Left lung (tissue), 4 donors: ENCODE measurements at regions not wholly inside any gene's neighbourhood (a gene's known extent, or its start where the extent isn't known, plus 50 kb on each side); places are given as distances from the start of the nearest gene placed in this dataset.

ENCODE experiments used
- ATAC-seq: fragments of 200-7000 bp; cut with Tn5 transposase; one replicate; pipeline ENCODE4 v1.9.1; 2020; ENCODE audit warnings: moderate library complexity
- DNase-seq, 4 donors: peaks; one replicate each; pipeline ENCODE4 v3.0.0-alpha.2; 2013 to 2020
- H3K27ac ChIP-seq, 2 donors: fragments of 200-600 bp; sonication (generic) in 1 of 2; one replicate each; pipeline versions ENCODE4 v1.5.0 to v1.8.0; 2020 to 2021
- H3K27me3 ChIP-seq, 2 donors: fragments of 200-600 bp; sonication (generic) in 1 of 2; one replicate each; pipeline versions ENCODE4 v1.5.0 to v1.8.0; 2020 to 2021
- H3K36me3 ChIP-seq, 2 donors: fragments of 200-600 bp; sonication (generic) in 1 of 2; one replicate each; pipeline versions ENCODE4 v1.5.0 to v1.8.0; 2020 to 2021
- H3K4me1 ChIP-seq, 2 donors: fragments of 200-600 bp; one replicate each; pipeline ENCODE4 v1.8.0; 2021
- H3K4me3 ChIP-seq, 2 donors: fragments of 200-600 bp; sonication (generic) in 1 of 2; one replicate each; pipeline versions ENCODE4 v1.5.0 to v1.8.0; 2020 to 2021; ENCODE audit warnings: mild to moderate bottlenecking in 1 of 2
- H3K9me3 ChIP-seq, 2 donors: fragments of 200-600 bp; sonication (generic) in 1 of 2; one replicate each; pipeline versions ENCODE4 v1.5.0 to v1.8.0; 2020 to 2021
- intact Hi-C, 2 donors: fragments of 100-400 bp; cut with DNase I; formaldehyde crosslinking; loops; one replicate each; pipeline versions ENCODE4 v1.11.2 to v1.14.2; 2022
- TF ChIP-seq, protein P1 (sequence below), 2 donors: fragments of 200-600 bp; sonication (generic) in 1 of 2; IDR thresholded peaks; one replicate each; pipeline versions ENCODE4 v1.5.0 to v1.8.0; 2021; ENCODE audit warnings: antibody characterized with exemption in 2 of 2
- donor health status: DM: no; HTN: yes; CAD: no.
- donor health status: DM: no; HTN: no; CAD: no.

GRCh38 chr15:99447497-99448371 lies 118.0 kb upstream of the MEF2A start:
- Histone ChIP-seq H3K27ac (no peak overlapping the region), H3K9me3 (no peaks in the 10 kb centered on the region), H3K27me3 (peaks cover 0 to 11% of the 10 kb centered on the region in 2 donors), H3K36me3 (no peaks in the 10 kb centered on the region), H3K4me3 (no peak overlapping the region), H3K4me1 (peaks cover 10 to 42% of the 10 kb centered on the region in 2 donors)
- no peak for ATAC-seq
- intact Hi-C loops = no loop called here
- peak in 1 of 4 donors; percentile 57 for DNase-seq
- TF ChIP-seq, protein P1, sequence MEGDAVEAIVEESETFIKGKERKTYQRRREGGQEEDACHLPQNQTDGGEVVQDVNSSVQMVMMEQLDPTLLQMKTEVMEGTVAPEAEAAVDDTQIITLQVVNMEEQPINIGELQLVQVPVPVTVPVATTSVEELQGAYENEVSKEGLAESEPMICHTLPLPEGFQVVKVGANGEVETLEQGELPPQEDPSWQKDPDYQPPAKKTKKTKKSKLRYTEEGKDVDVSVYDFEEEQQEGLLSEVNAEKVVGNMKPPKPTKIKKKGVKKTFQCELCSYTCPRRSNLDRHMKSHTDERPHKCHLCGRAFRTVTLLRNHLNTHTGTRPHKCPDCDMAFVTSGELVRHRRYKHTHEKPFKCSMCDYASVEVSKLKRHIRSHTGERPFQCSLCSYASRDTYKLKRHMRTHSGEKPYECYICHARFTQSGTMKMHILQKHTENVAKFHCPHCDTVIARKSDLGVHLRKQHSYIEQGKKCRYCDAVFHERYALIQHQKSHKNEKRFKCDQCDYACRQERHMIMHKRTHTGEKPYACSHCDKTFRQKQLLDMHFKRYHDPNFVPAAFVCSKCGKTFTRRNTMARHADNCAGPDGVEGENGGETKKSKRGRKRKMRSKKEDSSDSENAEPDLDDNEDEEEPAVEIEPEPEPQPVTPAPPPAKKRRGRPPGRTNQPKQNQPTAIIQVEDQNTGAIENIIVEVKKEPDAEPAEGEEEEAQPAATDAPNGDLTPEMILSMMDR (IDR thresholded peaks at IDR 0.05) = no peak

DNA sequence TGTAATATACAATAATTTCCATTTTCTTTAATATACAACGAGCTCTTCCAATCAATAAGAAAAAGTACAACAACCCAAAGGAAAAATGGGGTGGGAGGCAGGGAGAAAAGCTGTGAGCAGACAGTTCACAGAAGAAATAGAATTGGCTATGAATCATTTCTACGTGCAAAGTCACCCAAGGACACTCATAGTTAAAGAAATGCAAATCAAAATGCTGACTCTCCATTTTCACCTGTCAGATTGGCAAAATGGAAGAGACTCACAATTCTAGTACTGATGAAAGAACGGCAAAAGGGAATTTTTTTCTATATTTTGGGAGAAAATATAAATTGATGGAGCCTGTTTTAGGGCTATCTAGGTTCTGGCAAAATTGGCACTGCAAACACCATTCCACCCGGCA lies 116.3 kb upstream of the MEF2A start:
- intact Hi-C loops = no loop called here
- no peak overlapping the region for H3K4me3 ChIP-seq
- no peaks in the 10 kb centered on the region for H3K36me3 ChIP-seq
- DNase-seq = no peak
- H3K9me3 ChIP-seq = no peaks in the 10 kb centered on the region
- no peak overlapping the region for H3K27ac ChIP-seq
- ATAC-seq = no peak
- H3K4me1 ChIP-seq = peaks cover 19 to 54% of the 10 kb centered on the region in 2 donors
- H3K27me3 ChIP-seq = peaks cover 0 to 11% of the 10 kb centered on the region in 2 donors
- TF ChIP-seq, protein P1 (IDR thresholded peaks at IDR 0.05) = no peak

GRCh38 chr15:99450896-99451358 lies 114.9 kb upstream of the MEF2A start:
- no peak overlapping the region for H3K4me3 ChIP-seq
- H3K9me3 ChIP-seq = no peaks in the 10 kb centered on the region
- H3K27ac ChIP-seq = peak overlapping the region; percentile 90 to 91
- TF ChIP-seq, protein P1 (IDR thresholded peaks at IDR 0.05) = no peak
- H3K36me3 ChIP-seq = no peaks in the 10 kb centered on the region
- intact Hi-C loops = no loop called here
- ATAC-seq (no peak), DNase-seq (peak in 1 of 4 donors; percentile 48)
- H3K4me1 ChIP-seq = peaks cover 28 to 67% of the 10 kb centered on the region in 2 donors
- H3K27me3 ChIP-seq = peaks cover 0 to 11% of the 10 kb centered on the region in 2 donors

DNA sequence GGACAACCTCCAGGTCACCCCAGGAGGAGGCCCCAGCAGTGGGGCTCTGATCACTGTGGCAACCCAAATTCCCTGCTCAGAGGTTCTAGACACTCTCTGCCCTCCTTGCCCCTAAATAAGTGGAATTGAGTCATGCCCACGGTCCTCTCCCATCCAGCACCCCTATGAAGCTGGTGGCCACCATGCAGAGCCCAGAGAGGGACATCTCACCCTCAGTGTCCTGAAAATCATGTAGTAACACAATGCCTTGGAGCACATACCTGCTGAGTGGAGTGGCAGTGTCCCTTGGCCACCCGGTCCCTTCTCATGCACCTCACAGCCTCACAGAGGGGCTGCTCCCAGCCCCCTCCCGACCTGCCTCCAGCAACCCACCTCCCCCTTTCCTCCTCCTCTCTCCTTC lies 114.3 kb upstream of the MEF2A start:
- TF ChIP-seq, protein P1 (IDR thresholded peaks at IDR 0.05) = no peak
- Histone ChIP-seq H3K4me1 (peaks cover 28 to 69% of the 10 kb centered on the region in 2 donors), H3K27me3 (peaks cover 0 to 11% of the 10 kb centered on the region in 2 donors), H3K36me3 (no peaks in the 10 kb centered on the region), H3K9me3 (no peaks in the 10 kb centered on the region), H3K27ac (peak overlapping the region; percentile 90 to 91), H3K4me3 (no peak overlapping the region)
- no peak for DNase-seq
- intact Hi-C loops = no loop called here
- ATAC-seq = no peak

GRCh38 chr15:99452010-99452409 lies 113.8 kb upstream of the MEF2A start:
- peak overlapping the region; percentile 90 to 91 for H3K27ac ChIP-seq
- peaks cover 28 to 69% of the 10 kb centered on the region in 2 donors for H3K4me1 ChIP-seq

More at GRCh38 chr15:99452010-99452409, 113.8 kb upstream of the MEF2A start:
- H3K9me3 ChIP-seq = no peaks in the 10 kb centered on the region
- no peak overlapping the region for H3K4me3 ChIP-seq
- no peaks in the 10 kb centered on the region for H3K36me3 ChIP-seq
- DNase-seq (no peak), ATAC-seq (no peak)
- intact Hi-C loops = no loop called here
- H3K27me3 ChIP-seq = peaks cover 0 to 8% of the 10 kb centered on the region in 2 donors
- TF ChIP-seq, protein P1 (IDR thresholded peaks at IDR 0.05) = no peak
